ENCODE measurements at regions not wholly inside any gene's neighbourhood (a gene's known extent, or its start where the extent isn't known, plus 50 kb on each side); places are given as distances from the start of the nearest gene placed in this dataset.

GRCh38 chr2:16330982-16331381, 334.7 kb downstream of the CYRIA start:
- no peaks in the 10 kb centered on the region for H3K9me3 Mint-ChIP-seq (ENCODE audit: unreplicated experiment)
- no peak overlapping the region for H3K4me3 Mint-ChIP-seq (ENCODE audit: unreplicated experiment)
- TF ChIP-seq CTCF (IDR thresholded peaks at IDR 0.05; ENCODE audit: unreplicated experiment) = no peak
- DNase-seq (ENCODE audit: low spot score) = no peak
- no peaks in the 10 kb centered on the region for H3K36me3 Mint-ChIP-seq (ENCODE audit: low read depth, unreplicated experiment)
- H3K27me3 Mint-ChIP-seq (ENCODE audit: unreplicated experiment) = peaks cover 5% of the 10 kb centered on the region
- H3K27ac Mint-ChIP-seq (ENCODE audit: unreplicated experiment) = peak overlapping the region; percentile 9
- peaks cover 39% of the 10 kb centered on the region for H3K4me1 Mint-ChIP-seq (ENCODE audit: unreplicated experiment)

- DNase-seq (ENCODE audit: low spot score) = no peak
- TF ChIP-seq CTCF (IDR thresholded peaks at IDR 0.05; ENCODE audit: unreplicated experiment) = no peak
- no peaks in the 10 kb centered on the region for H3K36me3 Mint-ChIP-seq (ENCODE audit: low read depth, unreplicated experiment)
- H3K27me3 Mint-ChIP-seq (ENCODE audit: unreplicated experiment) = peaks cover 5% of the 10 kb centered on the region
- H3K27ac Mint-ChIP-seq (ENCODE audit: unreplicated experiment) = peak overlapping the region; percentile 9
- H3K4me3 Mint-ChIP-seq (ENCODE audit: unreplicated experiment) = no peak overlapping the region
- no peaks in the 10 kb centered on the region for H3K9me3 Mint-ChIP-seq (ENCODE audit: unreplicated experiment)
- H3K4me1 Mint-ChIP-seq (ENCODE audit: unreplicated experiment) = peaks cover 39% of the 10 kb centered on the region
Observed at GRCh38 chr2:16330571-16330970, 335.1 kb downstream of the CYRIA start.

GRCh38 chr2:16330012-16330411, 335.6 kb downstream of the CYRIA start:
- no peak for TF ChIP-seq CTCF (IDR thresholded peaks at IDR 0.05; ENCODE audit: unreplicated experiment)
- H3K27me3 Mint-ChIP-seq (ENCODE audit: unreplicated experiment) = peaks cover 5% of the 10 kb centered on the region
- H3K36me3 Mint-ChIP-seq (ENCODE audit: low read depth, unreplicated experiment) = no peaks in the 10 kb centered on the region
- peaks cover 40% of the 10 kb centered on the region for H3K4me1 Mint-ChIP-seq (ENCODE audit: unreplicated experiment)
- DNase-seq (ENCODE audit: low spot score) = no peak
- no peak overlapping the region for H3K4me3 Mint-ChIP-seq (ENCODE audit: unreplicated experiment)
- H3K9me3 Mint-ChIP-seq (ENCODE audit: unreplicated experiment) = no peaks in the 10 kb centered on the region
- H3K27ac Mint-ChIP-seq (ENCODE audit: unreplicated experiment) = no peak overlapping the region

GRCh38 chr2:16329421-16329820, 336.2 kb downstream of the CYRIA start:
- no peak for DNase-seq (ENCODE audit: low spot score)
- no peaks in the 10 kb centered on the region for H3K9me3 Mint-ChIP-seq (ENCODE audit: unreplicated experiment)
- H3K27me3 Mint-ChIP-seq (ENCODE audit: unreplicated experiment) = peaks cover 5% of the 10 kb centered on the region
- TF ChIP-seq CTCF (IDR thresholded peaks at IDR 0.05; ENCODE audit: unreplicated experiment) = no peak
- H3K27ac Mint-ChIP-seq (ENCODE audit: unreplicated experiment) = no peak overlapping the region
- H3K4me1 Mint-ChIP-seq (ENCODE audit: unreplicated experiment) = peaks cover 44% of the 10 kb centered on the region
- no peaks in the 10 kb centered on the region for H3K36me3 Mint-ChIP-seq (ENCODE audit: low read depth, unreplicated experiment)
- H3K4me3 Mint-ChIP-seq (ENCODE audit: unreplicated experiment) = no peak overlapping the region

- Mint-ChIP-seq H3K4me1 (ENCODE audit: unreplicated experiment) (peaks cover 44% of the 10 kb centered on the region), H3K9me3 (ENCODE audit: unreplicated experiment) (no peaks in the 10 kb centered on the region), H3K27me3 (ENCODE audit: unreplicated experiment) (peaks cover 8% of the 10 kb centered on the region), H3K4me3 (ENCODE audit: unreplicated experiment) (no peak overlapping the region), H3K27ac (ENCODE audit: unreplicated experiment) (no peak overlapping the region), H3K36me3 (ENCODE audit: low read depth, unreplicated experiment) (no peaks in the 10 kb centered on the region)
- no peak for DNase-seq (ENCODE audit: low spot score)
- no peak for TF ChIP-seq CTCF (IDR thresholded peaks at IDR 0.05; ENCODE audit: unreplicated experiment)
Observed at GRCh38 chr2:16328521-16329190, 337.0 kb downstream of the CYRIA start.

All from endothelial cell (in vitro differentiated cells).